ENCODE measurements at regions not wholly inside any gene's neighbourhood (a gene's known extent, or its start where the extent isn't known, plus 50 kb on each side); places are given as distances from the start of the nearest gene placed in this dataset.

- no peak overlapping the region for H3K4me3 ChIP-seq (ENCODE audit: low read depth, low read length)
- DNase-seq (ENCODE audit: low read depth), result peak; percentile 3
Observed at GRCh38 chr21:19266636-19267035, 863.1 kb upstream of the TMPRSS15 start.

DNA sequence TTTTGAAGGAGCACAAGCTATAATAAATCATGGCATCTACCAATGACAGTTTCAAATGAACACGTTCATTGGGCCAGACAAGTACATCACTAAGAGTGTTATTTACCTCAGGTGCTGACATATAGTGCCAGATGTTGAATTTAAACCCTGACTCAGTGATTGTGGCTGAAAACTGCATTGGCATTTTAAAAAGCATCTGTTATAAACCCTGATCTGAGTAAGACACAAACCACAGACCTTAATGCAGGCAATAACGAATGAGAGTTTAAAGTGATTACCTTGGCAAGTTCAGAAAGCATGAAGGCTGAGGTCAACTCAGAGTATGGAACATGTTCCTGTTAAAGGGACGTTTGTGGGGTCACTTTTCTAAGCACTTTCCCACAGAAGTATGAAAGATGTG is 865.1 kb upstream of the TMPRSS15 start:
- no peak for DNase-seq (ENCODE audit: low read depth)
- H3K4me3 ChIP-seq (ENCODE audit: low read depth, low read length), result no peak overlapping the region
- TF ChIP-seq, protein P1, sequence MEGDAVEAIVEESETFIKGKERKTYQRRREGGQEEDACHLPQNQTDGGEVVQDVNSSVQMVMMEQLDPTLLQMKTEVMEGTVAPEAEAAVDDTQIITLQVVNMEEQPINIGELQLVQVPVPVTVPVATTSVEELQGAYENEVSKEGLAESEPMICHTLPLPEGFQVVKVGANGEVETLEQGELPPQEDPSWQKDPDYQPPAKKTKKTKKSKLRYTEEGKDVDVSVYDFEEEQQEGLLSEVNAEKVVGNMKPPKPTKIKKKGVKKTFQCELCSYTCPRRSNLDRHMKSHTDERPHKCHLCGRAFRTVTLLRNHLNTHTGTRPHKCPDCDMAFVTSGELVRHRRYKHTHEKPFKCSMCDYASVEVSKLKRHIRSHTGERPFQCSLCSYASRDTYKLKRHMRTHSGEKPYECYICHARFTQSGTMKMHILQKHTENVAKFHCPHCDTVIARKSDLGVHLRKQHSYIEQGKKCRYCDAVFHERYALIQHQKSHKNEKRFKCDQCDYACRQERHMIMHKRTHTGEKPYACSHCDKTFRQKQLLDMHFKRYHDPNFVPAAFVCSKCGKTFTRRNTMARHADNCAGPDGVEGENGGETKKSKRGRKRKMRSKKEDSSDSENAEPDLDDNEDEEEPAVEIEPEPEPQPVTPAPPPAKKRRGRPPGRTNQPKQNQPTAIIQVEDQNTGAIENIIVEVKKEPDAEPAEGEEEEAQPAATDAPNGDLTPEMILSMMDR (conservative IDR thresholded peaks at IDR 0.05; ENCODE audit: low read depth, low read length), result no peak

More at GRCh38 chr21:19266636-19267035, 863.1 kb upstream of the TMPRSS15 start:
- TF ChIP-seq, protein P1 (conservative IDR thresholded peaks at IDR 0.05; ENCODE audit: low read depth, low read length), result no peak

GRCh38 chr21:19275065-19275464 is 871.5 kb upstream of the TMPRSS15 start:
- H3K4me3 ChIP-seq (ENCODE audit: low read depth, low read length), result no peak overlapping the region
- DNase-seq (ENCODE audit: low read depth), result no peak
- TF ChIP-seq, protein P1 (conservative IDR thresholded peaks at IDR 0.05; ENCODE audit: low read depth, low read length), result no peak

- TF ChIP-seq, protein P1 (conservative IDR thresholded peaks at IDR 0.05; ENCODE audit: low read depth, low read length), result no peak
- DNase-seq (ENCODE audit: low read depth), result no peak
- H3K4me3 ChIP-seq (ENCODE audit: low read depth, low read length), result no peak overlapping the region
Observed at GRCh38 chr21:19276665-19277064, 873.1 kb upstream of the TMPRSS15 start.

- H3K4me3 ChIP-seq (ENCODE audit: low read depth, low read length), result no peak overlapping the region
- no peak for DNase-seq (ENCODE audit: low read depth)
- TF ChIP-seq, protein P1 (conservative IDR thresholded peaks at IDR 0.05; ENCODE audit: low read depth, low read length), result no peak
Observed at GRCh38 chr21:19286876-19287275, 883.3 kb upstream of the TMPRSS15 start.

GRCh38 chr21:19290328-19290727 is 886.7 kb upstream of the TMPRSS15 start:
- H3K4me3 ChIP-seq (ENCODE audit: low read depth, low read length), result no peak overlapping the region
- TF ChIP-seq, protein P1 (conservative IDR thresholded peaks at IDR 0.05; ENCODE audit: low read depth, low read length), result no peak

GRCh38 chr21:19320291-19320690 is 916.7 kb upstream of the TMPRSS15 start:
- TF ChIP-seq, protein P1 (conservative IDR thresholded peaks at IDR 0.05; ENCODE audit: low read depth, low read length), result no peak
- DNase-seq (ENCODE audit: low read depth), result no peak
- no peak overlapping the region for H3K4me3 ChIP-seq (ENCODE audit: low read depth, low read length)

More at GRCh38 chr21:19290328-19290727, 886.7 kb upstream of the TMPRSS15 start:
- DNase-seq (ENCODE audit: low read depth), result no peak
